ENCODE measurements at regions not wholly inside any gene's neighbourhood (a gene's known extent, or its start where the extent isn't known, plus 50 kb on each side); places are given as distances from the start of the nearest gene placed in this dataset.

DNA sequence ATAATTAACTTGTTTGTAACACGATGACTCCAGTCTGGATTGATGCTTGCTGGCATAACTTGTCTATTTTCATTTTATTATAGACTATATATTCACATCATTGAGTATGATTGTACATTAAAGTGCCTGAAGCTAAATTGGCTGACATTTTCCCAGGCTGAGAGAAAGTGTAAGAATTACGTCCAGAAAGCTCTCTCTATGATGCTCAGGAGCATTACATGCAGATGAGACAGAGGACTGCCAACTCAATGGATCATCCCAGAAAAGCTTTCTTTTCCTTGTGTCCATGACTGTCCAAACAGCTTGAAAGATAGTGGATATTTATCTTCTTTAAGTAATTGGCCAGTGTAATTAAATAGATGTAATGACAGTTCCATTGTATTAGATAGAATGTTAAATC, 1372.2 kb upstream of the TMEFF2 start (continued):
- TF ChIP-seq, protein P1, sequence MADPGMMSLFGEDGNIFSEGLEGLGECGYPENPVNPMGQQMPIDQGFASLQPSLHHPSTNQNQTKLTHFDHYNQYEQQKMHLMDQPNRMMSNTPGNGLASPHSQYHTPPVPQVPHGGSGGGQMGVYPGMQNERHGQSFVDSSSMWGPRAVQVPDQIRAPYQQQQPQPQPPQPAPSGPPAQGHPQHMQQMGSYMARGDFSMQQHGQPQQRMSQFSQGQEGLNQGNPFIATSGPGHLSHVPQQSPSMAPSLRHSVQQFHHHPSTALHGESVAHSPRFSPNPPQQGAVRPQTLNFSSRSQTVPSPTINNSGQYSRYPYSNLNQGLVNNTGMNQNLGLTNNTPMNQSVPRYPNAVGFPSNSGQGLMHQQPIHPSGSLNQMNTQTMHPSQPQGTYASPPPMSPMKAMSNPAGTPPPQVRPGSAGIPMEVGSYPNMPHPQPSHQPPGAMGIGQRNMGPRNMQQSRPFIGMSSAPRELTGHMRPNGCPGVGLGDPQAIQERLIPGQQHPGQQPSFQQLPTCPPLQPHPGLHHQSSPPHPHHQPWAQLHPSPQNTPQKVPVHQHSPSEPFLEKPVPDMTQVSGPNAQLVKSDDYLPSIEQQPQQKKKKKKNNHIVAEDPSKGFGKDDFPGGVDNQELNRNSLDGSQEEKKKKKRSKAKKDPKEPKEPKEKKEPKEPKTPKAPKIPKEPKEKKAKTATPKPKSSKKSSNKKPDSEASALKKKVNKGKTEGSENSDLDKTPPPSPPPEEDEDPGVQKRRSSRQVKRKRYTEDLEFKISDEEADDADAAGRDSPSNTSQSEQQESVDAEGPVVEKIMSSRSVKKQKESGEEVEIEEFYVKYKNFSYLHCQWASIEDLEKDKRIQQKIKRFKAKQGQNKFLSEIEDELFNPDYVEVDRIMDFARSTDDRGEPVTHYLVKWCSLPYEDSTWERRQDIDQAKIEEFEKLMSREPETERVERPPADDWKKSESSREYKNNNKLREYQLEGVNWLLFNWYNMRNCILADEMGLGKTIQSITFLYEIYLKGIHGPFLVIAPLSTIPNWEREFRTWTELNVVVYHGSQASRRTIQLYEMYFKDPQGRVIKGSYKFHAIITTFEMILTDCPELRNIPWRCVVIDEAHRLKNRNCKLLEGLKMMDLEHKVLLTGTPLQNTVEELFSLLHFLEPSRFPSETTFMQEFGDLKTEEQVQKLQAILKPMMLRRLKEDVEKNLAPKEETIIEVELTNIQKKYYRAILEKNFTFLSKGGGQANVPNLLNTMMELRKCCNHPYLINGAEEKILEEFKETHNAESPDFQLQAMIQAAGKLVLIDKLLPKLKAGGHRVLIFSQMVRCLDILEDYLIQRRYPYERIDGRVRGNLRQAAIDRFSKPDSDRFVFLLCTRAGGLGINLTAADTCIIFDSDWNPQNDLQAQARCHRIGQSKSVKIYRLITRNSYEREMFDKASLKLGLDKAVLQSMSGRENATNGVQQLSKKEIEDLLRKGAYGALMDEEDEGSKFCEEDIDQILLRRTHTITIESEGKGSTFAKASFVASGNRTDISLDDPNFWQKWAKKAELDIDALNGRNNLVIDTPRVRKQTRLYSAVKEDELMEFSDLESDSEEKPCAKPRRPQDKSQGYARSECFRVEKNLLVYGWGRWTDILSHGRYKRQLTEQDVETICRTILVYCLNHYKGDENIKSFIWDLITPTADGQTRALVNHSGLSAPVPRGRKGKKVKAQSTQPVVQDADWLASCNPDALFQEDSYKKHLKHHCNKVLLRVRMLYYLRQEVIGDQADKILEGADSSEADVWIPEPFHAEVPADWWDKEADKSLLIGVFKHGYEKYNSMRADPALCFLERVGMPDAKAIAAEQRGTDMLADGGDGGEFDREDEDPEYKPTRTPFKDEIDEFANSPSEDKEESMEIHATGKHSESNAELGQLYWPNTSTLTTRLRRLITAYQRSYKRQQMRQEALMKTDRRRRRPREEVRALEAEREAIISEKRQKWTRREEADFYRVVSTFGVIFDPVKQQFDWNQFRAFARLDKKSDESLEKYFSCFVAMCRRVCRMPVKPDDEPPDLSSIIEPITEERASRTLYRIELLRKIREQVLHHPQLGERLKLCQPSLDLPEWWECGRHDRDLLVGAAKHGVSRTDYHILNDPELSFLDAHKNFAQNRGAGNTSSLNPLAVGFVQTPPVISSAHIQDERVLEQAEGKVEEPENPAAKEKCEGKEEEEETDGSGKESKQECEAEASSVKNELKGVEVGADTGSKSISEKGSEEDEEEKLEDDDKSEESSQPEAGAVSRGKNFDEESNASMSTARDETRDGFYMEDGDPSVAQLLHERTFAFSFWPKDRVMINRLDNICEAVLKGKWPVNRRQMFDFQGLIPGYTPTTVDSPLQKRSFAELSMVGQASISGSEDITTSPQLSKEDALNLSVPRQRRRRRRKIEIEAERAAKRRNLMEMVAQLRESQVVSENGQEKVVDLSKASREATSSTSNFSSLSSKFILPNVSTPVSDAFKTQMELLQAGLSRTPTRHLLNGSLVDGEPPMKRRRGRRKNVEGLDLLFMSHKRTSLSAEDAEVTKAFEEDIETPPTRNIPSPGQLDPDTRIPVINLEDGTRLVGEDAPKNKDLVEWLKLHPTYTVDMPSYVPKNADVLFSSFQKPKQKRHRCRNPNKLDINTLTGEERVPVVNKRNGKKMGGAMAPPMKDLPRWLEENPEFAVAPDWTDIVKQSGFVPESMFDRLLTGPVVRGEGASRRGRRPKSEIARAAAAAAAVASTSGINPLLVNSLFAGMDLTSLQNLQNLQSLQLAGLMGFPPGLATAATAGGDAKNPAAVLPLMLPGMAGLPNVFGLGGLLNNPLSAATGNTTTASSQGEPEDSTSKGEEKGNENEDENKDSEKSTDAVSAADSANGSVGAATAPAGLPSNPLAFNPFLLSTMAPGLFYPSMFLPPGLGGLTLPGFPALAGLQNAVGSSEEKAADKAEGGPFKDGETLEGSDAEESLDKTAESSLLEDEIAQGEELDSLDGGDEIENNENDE (IDR thresholded peaks at IDR 0.05; ENCODE audit: insufficient replicate concordance, low read length), result no peak
- TF ChIP-seq JUN (IDR thresholded peaks at IDR 0.05; ENCODE audit: low read depth, low read length) (no peak), GTF2F1 (IDR thresholded peaks at IDR 0.05; ENCODE audit: borderline replicate concordance, low read depth, low read length) (no peak), ASH2L (IDR thresholded peaks at IDR 0.05; ENCODE audit: low read length) (no peak), RNF2 (IDR thresholded peaks at IDR 0.05; ENCODE audit: borderline replicate concordance, low read depth, low read length, missing control alignments, poor library complexity, severe bottlenecking) (no peak), POU5F1 (IDR thresholded peaks at IDR 0.05; ENCODE audit: low read depth, low read length) (no peak), YY1 (IDR thresholded peaks at IDR 0.05; ENCODE audit: low read depth, low read length) (no peak), EP300 (IDR thresholded peaks at IDR 0.05; ENCODE audit: borderline replicate concordance in 1 of 2, low read depth in 2 of 2, low read length in 2 of 2) (no peak), CEBPB (IDR thresholded peaks at IDR 0.05; ENCODE audit: low read depth, low read length) (no peak), RBBP5 (IDR thresholded peaks at IDR 0.05; ENCODE audit: borderline replicate concordance, low read depth, low read length) (no peak), TCF12 (IDR thresholded peaks at IDR 0.05; ENCODE audit: low read depth, low read length) (no peak)
- TF ChIP-seq, protein P2, sequence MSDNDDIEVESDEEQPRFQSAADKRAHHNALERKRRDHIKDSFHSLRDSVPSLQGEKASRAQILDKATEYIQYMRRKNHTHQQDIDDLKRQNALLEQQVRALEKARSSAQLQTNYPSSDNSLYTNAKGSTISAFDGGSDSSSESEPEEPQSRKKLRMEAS (IDR thresholded peaks at IDR 0.05), result no peak
